GM12878 (cell line): ENCODE measurements at regions not wholly inside any gene's neighbourhood (a gene's known extent, or its start where the extent isn't known, plus 50 kb on each side); places are given as distances from the start of the nearest gene placed in this dataset.
A peak's percentile ranks its signal among the peaks of the same experiment; 100 is the strongest.

Source experiments
- CBX5 ChIP-seq: sonication (generic); IDR thresholded peaks from 2 replicates; pipeline ENCODE4 v1.6.1; 2016; ENCODE audit warnings: low read depth, moderate library complexity, mild to moderate bottlenecking, inconsistent platforms
- EP300 ChIP-seq, 2 experiments: fragments of 150-350 bp in 1 of 2; IDR thresholded peaks; 2 replicates each; pipeline ENCODE4 v1.6.1; 2011 to 2012; ENCODE audit warnings: low read depth in 2 of 2, low read length in 2 of 2, borderline replicate concordance in 1 of 2, improper control_type of control experiment in 1 of 2, inconsistent platforms in 1 of 2; ENCODE audit not compliant: control insufficient read depth in 1 of 2
- ETV6 ChIP-seq, 2 experiments: fragments of 450-650 bp in 1 of 2; IDR thresholded peaks in 1 of 2; conservative IDR thresholded peaks in 1 of 2; 2 replicates each; pipeline ENCODE4 v1.6.1; 2014; ENCODE audit warnings: antibody characterized with exemption in 1 of 2, borderline replicate concordance in 1 of 2, low read depth in 1 of 2, mild to moderate bottlenecking in 1 of 2, moderate library complexity in 1 of 2
- GABPA ChIP-seq: IDR thresholded peaks from 2 replicates; pipeline ENCODE4 v1.6.1; 2014; ENCODE audit warnings: antibody characterized with exemption, low read depth, mild to moderate bottlenecking, inconsistent platforms
- HCFC1 ChIP-seq: fragments of 150-350 bp; IDR thresholded peaks from 2 replicates; pipeline ENCODE4 v1.6.1; 2014; ENCODE audit warnings: low read length
- IKZF1 ChIP-seq: fragments of 450-650 bp; conservative IDR thresholded peaks from 2 replicates; pipeline ENCODE4 v1.6.1; 2017; ENCODE audit warnings: antibody characterized with exemption, mild to moderate bottlenecking
- NFIC ChIP-seq: IDR thresholded peaks from 2 replicates; pipeline ENCODE4 v1.6.1; 2012; ENCODE audit warnings: low read depth, mild to moderate bottlenecking, inconsistent platforms, low read length, moderate library complexity
- NR2C2 ChIP-seq: IDR thresholded peaks from 2 replicates; pipeline ENCODE4 v1.6.1; 2011; ENCODE audit warnings: borderline replicate concordance, low read depth; ENCODE audit not compliant: control insufficient read depth, insufficient read length
- NR2F1 ChIP-seq: fragments of 450-650 bp; conservative IDR thresholded peaks from 2 replicates; pipeline ENCODE4 v1.6.1; 2017; ENCODE audit warnings: mild to moderate bottlenecking
- RFX5 ChIP-seq: IDR thresholded peaks from 2 replicates; pipeline ENCODE4 v1.6.1; 2011; ENCODE audit warnings: low read depth, low read length, improper control_type of control experiment
- SPI1 ChIP-seq: IDR thresholded peaks from 2 replicates; pipeline ENCODE4 v1.6.1; 2011; ENCODE audit warnings: low read depth, mild to moderate bottlenecking, low read length, moderate library complexity, borderline replicate concordance; ENCODE audit not compliant: insufficient read depth
- STAT1 ChIP-seq: fragments of 450-650 bp; conservative IDR thresholded peaks from 2 replicates; pipeline ENCODE4 v1.6.1; 2014; ENCODE audit warnings: antibody characterized with exemption, mild to moderate bottlenecking
- TBL1XR1 ChIP-seq: IDR thresholded peaks from 2 replicates; pipeline ENCODE4 v1.6.1; 2012; ENCODE audit warnings: low read depth, low read length, improper control_type of control experiment
- TCF12 ChIP-seq: IDR thresholded peaks from 2 replicates; pipeline ENCODE4 v1.6.1; 2011; ENCODE audit warnings: low read depth, mild to moderate bottlenecking, low read length
- ZNF207 ChIP-seq: fragments of 450-650 bp; IDR thresholded peaks from 2 replicates; pipeline ENCODE4 v1.6.1; 2014; ENCODE audit warnings: antibody characterized with exemption, mild to moderate bottlenecking, borderline replicate concordance
- TF ChIP-seq, protein P1 (sequence below): fragments of 450-650 bp; formaldehyde crosslinking; IDR thresholded peaks from 2 replicates; pipeline ENCODE4 v1.4.0; 2022; ENCODE audit warnings: mild to moderate bottlenecking, moderate library complexity
- TF ChIP-seq, protein P2 (sequence below): fragments of 450-650 bp; IDR thresholded peaks from 2 replicates; pipeline ENCODE4 v1.6.1; 2017; ENCODE audit warnings: antibody characterized with exemption, mild to moderate bottlenecking, moderate library complexity
- TF ChIP-seq, protein P3 (sequence below): IDR thresholded peaks from 2 replicates; pipeline ENCODE4 v1.6.1; 2011; ENCODE audit warnings: low read depth, low read length, improper control_type of control experiment, borderline replicate concordance
- TF ChIP-seq, protein P4 (sequence below): fragments of 450-650 bp; formaldehyde crosslinking; IDR thresholded peaks from 2 replicates; pipeline ENCODE4 v1.5.0; 2022; ENCODE audit warnings: mild to moderate bottlenecking, missing genetic modification characterization

DNA sequence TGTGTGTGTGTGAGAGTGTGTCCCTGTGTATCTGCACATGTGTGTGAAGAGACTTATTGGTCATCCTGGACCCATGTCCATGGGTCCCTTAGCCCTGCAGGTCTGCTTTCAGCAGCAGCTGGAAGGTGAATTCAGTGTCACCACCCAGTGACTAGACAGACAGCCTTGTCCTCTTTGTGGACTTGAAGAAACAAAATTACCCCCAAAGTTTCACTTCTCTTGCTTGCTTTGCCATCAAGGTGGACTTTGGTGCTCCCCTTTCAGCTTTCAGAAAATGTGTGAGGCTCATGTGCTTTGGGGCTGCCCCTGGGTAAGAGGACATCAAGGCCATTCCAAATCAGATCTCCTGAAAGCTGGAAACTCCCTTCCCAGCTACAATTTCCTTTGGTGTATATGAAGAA lies 1063.8 kb downstream of the BCL11B start (continued):
- TF ChIP-seq STAT1: no peak
- TF ChIP-seq RFX5: no peak
- TF ChIP-seq, protein P1, sequence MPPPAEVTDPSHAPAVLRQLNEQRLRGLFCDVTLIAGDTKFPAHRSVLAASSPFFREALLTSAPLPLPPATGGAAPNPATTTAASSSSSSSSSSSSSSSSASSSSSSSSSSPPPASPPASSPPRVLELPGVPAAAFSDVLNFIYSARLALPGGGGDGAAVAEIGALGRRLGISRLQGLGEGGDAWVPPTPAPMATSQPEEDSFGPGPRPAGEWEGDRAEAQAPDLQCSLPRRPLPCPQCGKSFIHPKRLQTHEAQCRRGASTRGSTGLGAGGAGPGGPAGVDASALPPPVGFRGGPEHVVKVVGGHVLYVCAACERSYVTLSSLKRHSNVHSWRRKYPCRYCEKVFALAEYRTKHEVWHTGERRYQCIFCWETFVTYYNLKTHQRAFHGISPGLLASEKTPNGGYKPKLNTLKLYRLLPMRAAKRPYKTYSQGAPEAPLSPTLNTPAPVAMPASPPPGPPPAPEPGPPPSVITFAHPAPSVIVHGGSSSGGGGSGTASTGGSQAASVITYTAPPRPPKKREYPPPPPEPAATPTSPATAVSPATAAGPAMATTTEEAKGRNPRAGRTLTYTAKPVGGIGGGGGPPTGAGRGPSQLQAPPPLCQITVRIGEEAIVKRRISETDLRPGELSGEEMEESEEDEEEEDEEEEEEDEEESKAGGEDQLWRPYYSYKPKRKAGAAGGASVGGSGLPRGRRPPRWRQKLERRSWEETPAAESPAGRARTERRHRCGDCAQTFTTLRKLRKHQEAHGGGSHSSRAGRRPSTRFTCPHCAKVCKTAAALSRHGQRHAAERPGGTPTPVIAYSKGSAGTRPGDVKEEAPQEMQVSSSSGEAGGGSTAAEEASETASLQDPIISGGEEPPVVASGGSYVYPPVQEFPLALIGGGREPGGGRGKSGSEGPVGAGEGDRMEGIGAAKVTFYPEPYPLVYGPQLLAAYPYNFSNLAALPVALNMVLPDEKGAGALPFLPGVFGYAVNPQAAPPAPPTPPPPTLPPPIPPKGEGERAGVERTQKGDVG (CRISPR knock-in tag): no peak
- TF ChIP-seq NFIC: no peak; the same call in 1 of the 2 replicates
- TF ChIP-seq, protein P2, sequence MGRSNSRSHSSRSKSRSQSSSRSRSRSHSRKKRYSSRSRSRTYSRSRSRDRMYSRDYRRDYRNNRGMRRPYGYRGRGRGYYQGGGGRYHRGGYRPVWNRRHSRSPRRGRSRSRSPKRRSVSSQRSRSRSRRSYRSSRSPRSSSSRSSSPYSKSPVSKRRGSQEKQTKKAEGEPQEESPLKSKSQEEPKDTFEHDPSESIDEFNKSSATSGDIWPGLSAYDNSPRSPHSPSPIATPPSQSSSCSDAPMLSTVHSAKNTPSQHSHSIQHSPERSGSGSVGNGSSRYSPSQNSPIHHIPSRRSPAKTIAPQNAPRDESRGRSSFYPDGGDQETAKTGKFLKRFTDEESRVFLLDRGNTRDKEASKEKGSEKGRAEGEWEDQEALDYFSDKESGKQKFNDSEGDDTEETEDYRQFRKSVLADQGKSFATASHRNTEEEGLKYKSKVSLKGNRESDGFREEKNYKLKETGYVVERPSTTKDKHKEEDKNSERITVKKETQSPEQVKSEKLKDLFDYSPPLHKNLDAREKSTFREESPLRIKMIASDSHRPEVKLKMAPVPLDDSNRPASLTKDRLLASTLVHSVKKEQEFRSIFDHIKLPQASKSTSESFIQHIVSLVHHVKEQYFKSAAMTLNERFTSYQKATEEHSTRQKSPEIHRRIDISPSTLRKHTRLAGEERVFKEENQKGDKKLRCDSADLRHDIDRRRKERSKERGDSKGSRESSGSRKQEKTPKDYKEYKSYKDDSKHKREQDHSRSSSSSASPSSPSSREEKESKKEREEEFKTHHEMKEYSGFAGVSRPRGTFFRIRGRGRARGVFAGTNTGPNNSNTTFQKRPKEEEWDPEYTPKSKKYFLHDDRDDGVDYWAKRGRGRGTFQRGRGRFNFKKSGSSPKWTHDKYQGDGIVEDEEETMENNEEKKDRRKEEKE: no peak
- TF ChIP-seq ETV6 (conservative IDR thresholded peaks at IDR 0.05 in 1 of 2, IDR thresholded peaks at IDR 0.05 in 1 of 2; ENCODE audit: borderline replicate concordance in 1 of 2, low read depth in 1 of 2): no peak; a peak in 1 of 4 replicates
- TF ChIP-seq TCF12: no peak
- no peak for TF ChIP-seq NR2C2
- TF ChIP-seq CBX5: no peak
- TF ChIP-seq, protein P3, sequence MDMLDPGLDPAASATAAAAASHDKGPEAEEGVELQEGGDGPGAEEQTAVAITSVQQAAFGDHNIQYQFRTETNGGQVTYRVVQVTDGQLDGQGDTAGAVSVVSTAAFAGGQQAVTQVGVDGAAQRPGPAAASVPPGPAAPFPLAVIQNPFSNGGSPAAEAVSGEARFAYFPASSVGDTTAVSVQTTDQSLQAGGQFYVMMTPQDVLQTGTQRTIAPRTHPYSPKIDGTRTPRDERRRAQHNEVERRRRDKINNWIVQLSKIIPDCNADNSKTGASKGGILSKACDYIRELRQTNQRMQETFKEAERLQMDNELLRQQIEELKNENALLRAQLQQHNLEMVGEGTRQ: no peak
- TF ChIP-seq GABPA: no peak
- TF ChIP-seq, protein P4, sequence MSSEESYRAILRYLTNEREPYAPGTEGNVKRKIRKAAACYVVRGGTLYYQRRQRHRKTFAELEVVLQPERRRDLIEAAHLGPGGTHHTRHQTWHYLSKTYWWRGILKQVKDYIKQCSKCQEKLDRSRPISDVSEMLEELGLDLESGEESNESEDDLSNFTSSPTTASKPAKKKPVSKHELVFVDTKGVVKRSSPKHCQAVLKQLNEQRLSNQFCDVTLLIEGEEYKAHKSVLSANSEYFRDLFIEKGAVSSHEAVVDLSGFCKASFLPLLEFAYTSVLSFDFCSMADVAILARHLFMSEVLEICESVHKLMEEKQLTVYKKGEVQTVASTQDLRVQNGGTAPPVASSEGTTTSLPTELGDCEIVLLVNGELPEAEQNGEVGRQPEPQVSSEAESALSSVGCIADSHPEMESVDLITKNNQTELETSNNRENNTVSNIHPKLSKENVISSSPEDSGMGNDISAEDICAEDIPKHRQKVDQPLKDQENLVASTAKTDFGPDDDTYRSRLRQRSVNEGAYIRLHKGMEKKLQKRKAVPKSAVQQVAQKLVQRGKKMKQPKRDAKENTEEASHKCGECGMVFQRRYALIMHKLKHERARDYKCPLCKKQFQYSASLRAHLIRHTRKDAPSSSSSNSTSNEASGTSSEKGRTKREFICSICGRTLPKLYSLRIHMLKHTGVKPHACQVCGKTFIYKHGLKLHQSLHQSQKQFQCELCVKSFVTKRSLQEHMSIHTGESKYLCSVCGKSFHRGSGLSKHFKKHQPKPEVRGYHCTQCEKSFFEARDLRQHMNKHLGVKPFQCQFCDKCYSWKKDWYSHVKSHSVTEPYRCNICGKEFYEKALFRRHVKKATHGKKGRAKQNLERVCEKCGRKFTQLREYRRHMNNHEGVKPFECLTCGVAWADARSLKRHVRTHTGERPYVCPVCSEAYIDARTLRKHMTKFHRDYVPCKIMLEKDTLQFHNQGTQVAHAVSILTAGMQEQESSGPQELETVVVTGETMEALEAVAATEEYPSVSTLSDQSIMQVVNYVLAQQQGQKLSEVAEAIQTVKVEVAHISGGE (CRISPR knock-in tag): no peak
- peak; percentile 79 for TF ChIP-seq SPI1
- TF ChIP-seq IKZF1: peak; percentile 82
- TF ChIP-seq EP300 (IDR thresholded peaks at IDR 0.05; ENCODE audit: borderline replicate concordance in 1 of 2, control insufficient read depth in 1 of 2, low read depth in 2 of 2, low read length in 2 of 2): peak in 1 of 2 experiments; percentile 51; a peak in 1 of 4 replicates
- TF ChIP-seq TBL1XR1: no peak
- TF ChIP-seq NR2F1: 0 out of 2 replicates have a peak, but pooled peaks have one; percentile 29
- TF ChIP-seq ZNF207: no peak
- TF ChIP-seq HCFC1: no peak
